HCT116 (cell line): ENCODE measurements at regions not wholly inside any gene's neighbourhood (a gene's known extent, or its start where the extent isn't known, plus 50 kb on each side); places are given as distances from the start of the nearest gene placed in this dataset.

Experiments used
- ATAC-seq: fragments of 200-7000 bp; cut with Tn5 transposase; 2 replicates; pipeline ENCODE4 v1.9.1; 2020; ENCODE audit warnings: mild to moderate bottlenecking, moderate library complexity
- BruUV-seq: library from RNA; stranded (reverse); fragments of 400-500 nt; replicated peaks from 2 replicates; lab custom pipeline; 2021; lab: Mats Ljungman, UMichigan
- CTCF ChIA-PET: fragments of 300-600 bp; sonication (Branson Sonifier 250); formaldehyde crosslinking; loops from one replicate; lab custom pipeline; 2021; ENCODE audit warnings: antibody characterized with exemption; lab: Charles Lee
- POLR2A ChIA-PET: fragments of 300-600, 350-600 bp; sonication (Branson Sonifier 250); formaldehyde crosslinking; loops from one replicate; lab custom pipeline; 2021; ENCODE audit warnings: antibody characterized with exemption; lab: Charles Lee
- RAD21 ChIA-PET, 2 experiments: fragments of 300-600 bp; sonication (Branson Sonifier 250); formaldehyde crosslinking; loops; one replicate each; lab custom pipeline; 2023; ENCODE audit warnings: low total read pairs in 2 of 2; ENCODE audit not compliant: uncharacterized antibody in 2 of 2, unreplicated experiment in 2 of 2, low non-redundant PET in 1 of 2; lab: Charles Lee
- DNase-seq: peaks from one replicate; pipeline ENCODE4 v3.0.0-alpha.2; 2010; ENCODE audit warnings: low read depth, low spot score
- H2AFZ ChIP-seq: fragments of 200-600 bp; shearing (Covaris generic), sonication (generic); 2 replicates; pipeline ENCODE4 v1.6.1; 2017; ENCODE audit warnings: low read depth, mixed run types, mixed read lengths, antibody characterized with exemption, low read length; ENCODE audit not compliant: poor library complexity, severe bottlenecking
- H3K27ac ChIP-seq: 2 replicates; pipeline ENCODE4 v1.5.1; 2012; ENCODE audit warnings: low read depth, low read length
- H3K27me3 ChIP-seq: fragments of 200-600 bp; sonication (generic); 2 replicates; pipeline ENCODE4 v1.6.1; 2016; ENCODE audit warnings: mixed run types, low read length, mixed read lengths; ENCODE audit not compliant: insufficient read depth
- H3K36me3 ChIP-seq, 2 experiments: fragments of 200-500 bp in 1 of 2; fragments of 200-600 bp in 1 of 2; sonication (Bioruptor generic) in 1 of 2; sonication (generic) in 1 of 2; 2 replicates each; pipeline versions ENCODE4 v1.5.1 to v1.6.1; 2014 to 2016; ENCODE audit warnings: low read length in 2 of 2, inconsistent platforms in 1 of 2, mixed read lengths in 1 of 2, mixed run types in 1 of 2; ENCODE audit not compliant: insufficient read depth in 2 of 2, control insufficient read depth in 1 of 2
- H3K4me1 ChIP-seq, 2 experiments: fragments of 200-600 bp in 1 of 2; sonication (generic) in 1 of 2; 2 replicates each; pipeline versions ENCODE4 v1.5.1 to v1.6.1; 2012 to 2017; ENCODE audit warnings: low read length in 2 of 2, inconsistent platforms in 1 of 2, mild to moderate bottlenecking in 1 of 2, mixed read lengths in 1 of 2, mixed run types in 1 of 2, moderate library complexity in 1 of 2; ENCODE audit not compliant: insufficient read depth in 2 of 2, control insufficient read depth in 1 of 2
- H3K4me2 ChIP-seq: fragments of 200-600 bp; sonication (generic); 2 replicates; pipeline ENCODE4 v1.6.1; 2017; ENCODE audit warnings: mixed run types, low read length, mixed read lengths
- H3K4me3 ChIP-seq, 2 experiments: fragments of 200-600 bp in 1 of 2; sonication (generic) in 1 of 2; replicated peaks in 1 of 2; 2 replicates each; pipeline ENCODE4 v1.5.1; 2011 to 2016; ENCODE audit warnings: low read length in 2 of 2, control low read depth in 1 of 2, low read depth in 1 of 2, mild to moderate bottlenecking in 1 of 2, mixed read lengths in 1 of 2, mixed run types in 1 of 2
- H3K79me2 ChIP-seq: fragments of 200-600 bp; sonication (generic); 2 replicates; pipeline ENCODE4 v1.6.1; 2017; ENCODE audit warnings: mild to moderate bottlenecking, mixed run types, low read length, moderate library complexity, mixed read lengths; ENCODE audit not compliant: insufficient read depth
- H3K9ac ChIP-seq: fragments of 200-600 bp; sonication (generic); 2 replicates; pipeline ENCODE4 v1.6.1; 2016; ENCODE audit warnings: low read length, mixed read lengths
- H3K9me2 ChIP-seq: fragments of 200-600 bp; sonication (generic), shearing (Covaris generic); 2 replicates; pipeline ENCODE4 v1.6.1; 2017; ENCODE audit warnings: mixed run types, mild to moderate bottlenecking, moderate library complexity; ENCODE audit not compliant: insufficient read depth
- H3K9me3 ChIP-seq, 2 experiments: fragments of 200-500 bp in 1 of 2; fragments of 200-600 bp in 1 of 2; sonication (Bioruptor generic) in 1 of 2; sonication (generic) in 1 of 2; 2 replicates each; pipeline ENCODE4 v1.6.1; 2014 to 2017; ENCODE audit warnings: low read length in 2 of 2, mixed read lengths in 2 of 2, inconsistent platforms in 1 of 2, low read depth in 1 of 2, mild to moderate bottlenecking in 1 of 2, mixed run types in 1 of 2, moderate library complexity in 1 of 2; ENCODE audit not compliant: control insufficient read depth in 1 of 2, insufficient read depth in 1 of 2
- H4K20me1 ChIP-seq: fragments of 200-600 bp; sonication (generic), shearing (Covaris generic); 2 replicates; pipeline ENCODE4 v1.6.1; 2017; ENCODE audit warnings: mixed run types, mild to moderate bottlenecking, moderate library complexity; ENCODE audit not compliant: insufficient read depth
- CBX3 ChIP-seq: IDR thresholded peaks from 2 replicates; pipeline ENCODE4 v1.6.1; 2012; ENCODE audit warnings: low read depth
- CEBPB ChIP-seq: IDR thresholded peaks from 2 replicates; pipeline ENCODE4 v1.6.1; 2012; ENCODE audit warnings: low read depth
- CTCF ChIP-seq, 3 experiments: fragments of 200-600 bp in 1 of 3; sonication (generic) in 1 of 3; IDR thresholded peaks in 2 of 3; conservative IDR thresholded peaks in 1 of 3; 2 replicates each; pipeline ENCODE4 v1.5.1; 2012 to 2017; ENCODE audit warnings: low read depth in 2 of 3, low read length in 2 of 3, antibody characterized with exemption in 1 of 3, borderline replicate concordance in 1 of 3, control low read depth in 1 of 3, mild to moderate bottlenecking in 1 of 3, mixed read lengths in 1 of 3, mixed run types in 1 of 3, moderate library complexity in 1 of 3; ENCODE audit not compliant: insufficient read depth in 1 of 3
- ELF1 ChIP-seq: IDR thresholded peaks from 2 replicates; pipeline ENCODE4 v1.6.1; 2012; ENCODE audit warnings: low read depth, borderline replicate concordance
- EZH2 ChIP-seq: fragments of 200-600 bp; sonication (generic); IDR thresholded peaks from 2 replicates; pipeline ENCODE4 v1.6.1; 2017; ENCODE audit warnings: antibody characterized with exemption, mixed run types
- FOSL1 ChIP-seq: IDR thresholded peaks from 2 replicates; pipeline ENCODE4 v1.6.1; 2012; ENCODE audit warnings: low read depth
- JUND ChIP-seq: IDR thresholded peaks from 2 replicates; pipeline ENCODE4 v1.6.1; 2012
- MAX ChIP-seq: IDR thresholded peaks from 2 replicates; pipeline ENCODE4 v1.6.1; 2012
- POLR2A ChIP-seq: IDR thresholded peaks from 2 replicates; pipeline ENCODE4 v1.7.0; 2011; ENCODE audit warnings: borderline replicate concordance; ENCODE audit not compliant: insufficient read depth, insufficient read length; ENCODE audit errors: extremely low read depth
- RAD21 ChIP-seq: IDR thresholded peaks from 2 replicates; pipeline ENCODE4 v1.6.1; 2012; ENCODE audit warnings: low read depth, mild to moderate bottlenecking
- SIN3A ChIP-seq: IDR thresholded peaks from 2 replicates; pipeline ENCODE4 v1.6.1; 2012; ENCODE audit warnings: low read depth
- SP1 ChIP-seq: IDR thresholded peaks from 2 replicates; pipeline ENCODE4 v1.6.1; 2012; ENCODE audit warnings: low read depth
- SRF ChIP-seq: IDR thresholded peaks from 2 replicates; pipeline ENCODE4 v1.6.1; 2012; ENCODE audit warnings: low read depth
- TCF7L2 ChIP-seq: IDR thresholded peaks from 2 replicates; pipeline ENCODE4 v1.7.0; 2011; ENCODE audit warnings: borderline replicate concordance, inconsistent platforms; ENCODE audit not compliant: insufficient read depth, insufficient read length; ENCODE audit errors: extremely low read depth
- YY1 ChIP-seq: IDR thresholded peaks from 2 replicates; pipeline ENCODE4 v1.6.1; 2011; ENCODE audit warnings: low read length, low read depth, moderate library complexity, mild to moderate bottlenecking; ENCODE audit not compliant: insufficient replicate concordance; ENCODE audit errors: extremely low read depth
- ZNF274 ChIP-seq: fragments of 200-500 bp; sonication (Bioruptor generic); IDR thresholded peaks from 2 replicates; pipeline ENCODE4 v1.6.1; 2014; ENCODE audit warnings: mild to moderate bottlenecking, low read depth, low read length, inconsistent platforms
- intact Hi-C: fragments of 100-400 bp; cut with micrococcal nuclease; formaldehyde crosslinking; loops from 2 replicates; pipeline ENCODE4 v1.10.0; 2022
- TF ChIP-seq, protein P1 (sequence below): IDR thresholded peaks from 2 replicates; pipeline ENCODE4 v1.6.1; 2012; ENCODE audit warnings: low read depth

- intact Hi-C loops: no loop called here
- Histone ChIP-seq H2AFZ (no peak overlapping the region), H3K79me2 (no peaks in the 10 kb centered on the region), H3K27me3 (no peaks in the 10 kb centered on the region), H3K9ac (no peak overlapping the region), H3K9me3 (peaks cover 0 to 3% of the 10 kb centered on the region in 2 experiments; a peak in 1 of 4 replicates), H3K9me2 (no peaks in the 10 kb centered on the region), H4K20me1 (no peaks in the 10 kb centered on the region), H3K4me3 (no peak overlapping the region), H3K4me2 (no peak overlapping the region), H3K4me1 (no peaks in the 10 kb centered on the region), H3K36me3 (peaks cover 0 to 6% of the 10 kb centered on the region in 2 experiments; a peak in 1 of 4 replicates), H3K27ac (no peak overlapping the region)
- ChIA-PET RAD21 (no interaction called here), POLR2A (no interaction called here), CTCF (no interaction called here)
- no TSS peak for BruUV-seq
- TF ChIP-seq CBX3 (0 out of 2 replicates have a peak, but pooled peaks have one; percentile 16), POLR2A (no peak), SIN3A (no peak)
- DNase-seq (no peak), ATAC-seq (no peak)
These were observed 135.9 kb upstream of the GJE1 start for GRCh38 chr6:141996823-141997222.

DNA sequence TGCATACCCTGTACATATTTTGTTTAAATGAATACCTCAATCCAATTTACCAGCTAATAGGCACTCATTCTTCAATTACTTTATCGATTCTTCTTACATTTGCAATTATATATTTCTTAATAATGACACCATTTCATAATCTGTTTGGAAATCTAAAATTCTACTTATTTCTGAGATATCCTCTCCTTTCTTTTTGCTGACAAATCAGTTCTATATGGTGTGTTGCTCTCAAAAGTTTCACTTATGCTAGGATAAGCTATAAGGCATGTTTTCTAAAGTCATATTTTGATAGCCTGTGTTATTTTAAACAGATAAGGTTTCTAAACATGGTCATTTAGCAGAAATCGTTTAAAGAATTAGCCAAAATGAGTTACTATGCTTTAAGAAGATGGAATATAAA lies 140.6 kb upstream of the GJE1 start:
- H3K9ac ChIP-seq: no peak overlapping the region
- intact Hi-C loops: no loop called here
- no peaks in the 10 kb centered on the region for H3K9me2 ChIP-seq
- BruUV-seq: no TSS peak
- no peaks in the 10 kb centered on the region for H4K20me1 ChIP-seq
- H3K4me2 ChIP-seq: no peak overlapping the region
- H3K4me1 ChIP-seq: peaks cover 0 to 9% of the 10 kb centered on the region in 2 experiments; a peak in 3 of 4 replicates
- ChIA-PET CTCF (no interaction called here), POLR2A (no interaction called here), RAD21 (no interaction called here)
- no peak overlapping the region for H3K27ac ChIP-seq
- no peaks in the 10 kb centered on the region for H3K9me3 ChIP-seq
- H2AFZ ChIP-seq: peak overlapping the region; percentile 68
- DNase-seq (no peak), ATAC-seq (no peak)
- H3K79me2 ChIP-seq: no peaks in the 10 kb centered on the region
- no peaks in the 10 kb centered on the region for H3K27me3 ChIP-seq
- H3K36me3 ChIP-seq: no peaks in the 10 kb centered on the region
- H3K4me3 ChIP-seq: no peak overlapping the region
- TF ChIP-seq SIN3A (no peak), YY1 (no peak), CEBPB (no peak), TCF7L2 (no peak), EZH2 (no peak), SRF (no peak), SP1 (no peak), CBX3 (no peak), FOSL1 (no peak), ELF1 (no peak), MAX (no peak), JUND (no peak), ZNF274 (no peak), RAD21 (no peak), CTCF (IDR thresholded peaks at IDR 0.05 in 2 of 3, conservative IDR thresholded peaks at IDR 0.05 in 1 of 3; ENCODE audit: borderline replicate concordance in 1 of 3, insufficient read depth in 1 of 3, low read depth in 2 of 3, low read length in 2 of 3) (no peak)
- TF ChIP-seq, protein P1, sequence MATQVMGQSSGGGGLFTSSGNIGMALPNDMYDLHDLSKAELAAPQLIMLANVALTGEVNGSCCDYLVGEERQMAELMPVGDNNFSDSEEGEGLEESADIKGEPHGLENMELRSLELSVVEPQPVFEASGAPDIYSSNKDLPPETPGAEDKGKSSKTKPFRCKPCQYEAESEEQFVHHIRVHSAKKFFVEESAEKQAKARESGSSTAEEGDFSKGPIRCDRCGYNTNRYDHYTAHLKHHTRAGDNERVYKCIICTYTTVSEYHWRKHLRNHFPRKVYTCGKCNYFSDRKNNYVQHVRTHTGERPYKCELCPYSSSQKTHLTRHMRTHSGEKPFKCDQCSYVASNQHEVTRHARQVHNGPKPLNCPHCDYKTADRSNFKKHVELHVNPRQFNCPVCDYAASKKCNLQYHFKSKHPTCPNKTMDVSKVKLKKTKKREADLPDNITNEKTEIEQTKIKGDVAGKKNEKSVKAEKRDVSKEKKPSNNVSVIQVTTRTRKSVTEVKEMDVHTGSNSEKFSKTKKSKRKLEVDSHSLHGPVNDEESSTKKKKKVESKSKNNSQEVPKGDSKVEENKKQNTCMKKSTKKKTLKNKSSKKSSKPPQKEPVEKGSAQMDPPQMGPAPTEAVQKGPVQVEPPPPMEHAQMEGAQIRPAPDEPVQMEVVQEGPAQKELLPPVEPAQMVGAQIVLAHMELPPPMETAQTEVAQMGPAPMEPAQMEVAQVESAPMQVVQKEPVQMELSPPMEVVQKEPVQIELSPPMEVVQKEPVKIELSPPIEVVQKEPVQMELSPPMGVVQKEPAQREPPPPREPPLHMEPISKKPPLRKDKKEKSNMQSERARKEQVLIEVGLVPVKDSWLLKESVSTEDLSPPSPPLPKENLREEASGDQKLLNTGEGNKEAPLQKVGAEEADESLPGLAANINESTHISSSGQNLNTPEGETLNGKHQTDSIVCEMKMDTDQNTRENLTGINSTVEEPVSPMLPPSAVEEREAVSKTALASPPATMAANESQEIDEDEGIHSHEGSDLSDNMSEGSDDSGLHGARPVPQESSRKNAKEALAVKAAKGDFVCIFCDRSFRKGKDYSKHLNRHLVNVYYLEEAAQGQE: no peak
